CD14-positive monocyte (primary cell): ENCODE measurements at regions not wholly inside any gene's neighbourhood (a gene's known extent, or its start where the extent isn't known, plus 50 kb on each side); places are given as distances from the start of the nearest gene placed in this dataset.
A peak's percentile ranks its signal among the peaks of the same experiment; 100 is the strongest.
"Not testable (repeated sequence)": the region's sequence is repeated elsewhere in the genome, so short reads cannot be mapped to it uniquely, and the experiment has no call there.

Experiments used
- DNase-seq, 3 donors: peaks; one replicate each; pipeline ENCODE4 v3.0.0-alpha.2; 2011 to 2022
- H2AFZ ChIP-seq: 2 replicates; pipeline ENCODE4 v1.6.0; 2012; ENCODE audit warnings: mild to moderate bottlenecking, low read depth, low read length, inconsistent platforms; ENCODE audit not compliant: insufficient read depth, poor library complexity, severe bottlenecking
- H3K27ac ChIP-seq, 2 donors: 1 replicate in 1 of 2; 2 replicates in 1 of 2; pipeline ENCODE4 v1.5.1; 2012 to 2013; ENCODE audit warnings: low read length in 2 of 2, control low read depth in 1 of 2, inconsistent platforms in 1 of 2, low read depth in 1 of 2, mild to moderate bottlenecking in 1 of 2
- H3K27me3 ChIP-seq, 2 donors: one replicate each; pipeline versions ENCODE4 v1.6.0 to v1.6.1; 2011 to 2013; ENCODE audit warnings: low read length in 2 of 2; ENCODE audit not compliant: control insufficient read depth in 2 of 2, insufficient read depth in 2 of 2
- H3K36me3 ChIP-seq, 2 donors: replicated peaks in 1 of 2; 1 replicate in 1 of 2; 2 replicates in 1 of 2; pipeline versions ENCODE4 v1.5.1 to v1.6.1; 2012 to 2013; ENCODE audit warnings: low read length in 2 of 2, control low read depth in 1 of 2, inconsistent platforms in 1 of 2, mild to moderate bottlenecking in 1 of 2; ENCODE audit not compliant: insufficient read depth in 2 of 2, control insufficient read depth in 1 of 2
- H3K4me1 ChIP-seq, 2 donors: 1 replicate in 1 of 2; 2 replicates in 1 of 2; pipeline versions ENCODE4 v1.5.1 to v1.6.1; 2012 to 2013; ENCODE audit warnings: low read length in 2 of 2, control low read depth in 1 of 2, inconsistent platforms in 1 of 2, mild to moderate bottlenecking in 1 of 2, moderate library complexity in 1 of 2; ENCODE audit not compliant: insufficient read depth in 2 of 2, control insufficient read depth in 1 of 2
- H3K4me2 ChIP-seq: replicated peaks from 2 replicates; pipeline ENCODE3; 2012; ENCODE audit warnings: low read length, moderate library complexity, mild to moderate bottlenecking; ENCODE audit not compliant: poor library complexity, severe bottlenecking; ENCODE audit errors: extremely low read depth
- H3K4me3 ChIP-seq, 3 experiments: fragments of 200-600 bp in 1 of 3; sonication (generic) in 1 of 3; replicated peaks in 1 of 3; 1 replicate in 2 of 3; 2 replicates in 1 of 3; pipeline ENCODE4 v1.5.1; 2011 to 2013; ENCODE audit warnings: low read length in 3 of 3, mild to moderate bottlenecking in 3 of 3, control low read depth in 2 of 3, low read depth in 2 of 3, inconsistent platforms in 1 of 3, moderate library complexity in 1 of 3
- H3K79me2 ChIP-seq: 2 replicates; pipeline ENCODE4 v1.6.0; 2012; ENCODE audit warnings: mild to moderate bottlenecking, control low read depth, inconsistent platforms, low read length, moderate library complexity; ENCODE audit not compliant: insufficient read depth
- H3K9ac ChIP-seq: 2 replicates; pipeline ENCODE4 v1.6.0; 2017; ENCODE audit warnings: low read length, mild to moderate bottlenecking; ENCODE audit not compliant: insufficient read depth, poor library complexity, severe bottlenecking
- H3K9me3 ChIP-seq, 2 donors: replicated peaks in 1 of 2; 1 replicate in 1 of 2; 2 replicates in 1 of 2; pipeline versions ENCODE4 v1.5.1 to v1.6.1; 2012 to 2013; ENCODE audit warnings: low read length in 2 of 2, control low read depth in 1 of 2; ENCODE audit not compliant: control insufficient read depth in 1 of 2, insufficient read depth in 1 of 2
- H4K20me1 ChIP-seq: 2 replicates; pipeline ENCODE4 v1.6.0; 2012; ENCODE audit warnings: mild to moderate bottlenecking, low read length, control low read depth, moderate library complexity; ENCODE audit not compliant: insufficient read depth
- H3K27ac Mint-ChIP-seq, 7 donors: one replicate each; pipeline ENCODE4 v1.8.0; 2020; ENCODE audit warnings: mild to moderate bottlenecking in 7 of 7, mixed read lengths in 7 of 7, moderate library complexity in 6 of 7, inconsistent platforms in 2 of 7
- H3K27me3 Mint-ChIP-seq, 3 donors: one replicate each; pipeline ENCODE4 v1.8.0; 2021 to 2022; ENCODE audit warnings: low read depth in 3 of 3, mild to moderate bottlenecking in 3 of 3, mixed read lengths in 3 of 3, moderate library complexity in 3 of 3, inconsistent platforms in 1 of 3
- H3K36me3 Mint-ChIP-seq, 2 donors: one replicate each; pipeline ENCODE4 v1.8.0; 2020; ENCODE audit warnings: mixed read lengths in 2 of 2, inconsistent platforms in 1 of 2, mild to moderate bottlenecking in 1 of 2
- H3K4me1 Mint-ChIP-seq: one replicate; pipeline ENCODE4 v1.8.0; 2020; ENCODE audit warnings: mild to moderate bottlenecking, mixed read lengths
- H3K4me3 Mint-ChIP-seq, 2 donors: one replicate each; pipeline ENCODE4 v1.8.0; 2020; ENCODE audit warnings: mild to moderate bottlenecking in 2 of 2, mixed read lengths in 2 of 2, moderate library complexity in 1 of 2
- H3K9me3 Mint-ChIP-seq, 7 donors: one replicate each; pipeline ENCODE4 v1.8.0; 2020 to 2022; ENCODE audit warnings: mixed read lengths in 7 of 7, mild to moderate bottlenecking in 6 of 7, moderate library complexity in 6 of 7, inconsistent platforms in 2 of 7
- WGBS: methylation state at CpG from one replicate; pipeline ENCODE4 v1.1.5; 2013; ENCODE audit warnings: missing lambda C conversion rate; ENCODE audit not compliant: insufficient coverage; 5-methylcytosine and 5-hydroxymethylcytosine counted together
- intact Hi-C, 2 donors: fragments of 100-400 bp; cut with micrococcal nuclease; formaldehyde crosslinking; loops; one replicate each; pipeline versions ENCODE4 v1.15.0 to v1.15.1; 2023

DNA sequence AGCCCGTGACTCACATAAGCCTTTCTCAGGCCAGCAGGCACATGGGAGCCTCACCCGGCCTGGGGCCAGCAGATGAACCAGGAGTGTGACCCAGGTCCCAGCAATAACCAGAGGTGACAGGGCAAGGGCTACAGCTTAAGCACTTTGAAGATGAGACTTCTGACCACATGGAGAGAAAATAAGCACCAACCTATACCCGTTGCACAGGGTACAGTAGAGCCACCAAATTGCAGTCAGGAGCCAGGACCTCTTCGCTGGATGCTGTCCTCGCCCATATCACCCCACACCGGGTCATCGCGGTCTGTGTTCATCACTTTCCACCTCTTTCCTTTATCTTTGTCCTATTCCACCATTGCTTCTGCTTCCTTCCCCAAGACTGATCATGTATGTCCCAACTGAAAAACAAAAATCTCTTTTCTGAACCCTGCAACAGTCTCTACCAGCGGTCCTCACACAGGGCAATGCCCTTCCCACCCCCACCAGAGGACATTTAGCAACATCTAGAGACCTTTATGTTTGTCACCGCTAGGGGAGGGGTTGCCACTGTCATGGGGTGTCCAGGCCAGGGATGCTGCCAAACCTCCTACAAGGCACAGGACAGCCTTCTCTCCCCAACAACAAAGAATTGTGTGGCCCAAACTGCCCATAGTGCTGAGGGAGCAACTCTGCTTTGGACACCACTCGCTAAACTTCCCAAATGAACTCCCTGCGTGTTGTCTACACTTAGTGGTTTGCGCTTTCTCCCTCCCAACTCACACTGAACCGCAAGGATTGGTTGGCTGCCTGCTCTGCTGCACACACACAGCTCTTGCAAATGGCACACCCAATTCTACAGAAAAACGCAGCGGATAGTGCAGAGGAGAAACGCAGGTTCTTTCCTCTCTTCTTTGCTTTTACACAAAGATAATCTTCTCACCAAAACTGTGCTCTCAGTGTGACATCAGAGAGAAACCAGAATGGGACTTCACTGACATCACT is 219.4 kb upstream of the FRG1 start:
- H3K36me3 Mint-ChIP-seq, H3K27me3 Mint-ChIP-seq, H3K4me3 Mint-ChIP-seq, H3K9ac ChIP-seq, H3K36me3 ChIP-seq, H3K79me2 ChIP-seq, H4K20me1 ChIP-seq, H3K27ac ChIP-seq, H3K4me2 ChIP-seq, H3K4me1 ChIP-seq, H3K27me3 ChIP-seq, DNase-seq, H3K4me1 Mint-ChIP-seq, intact Hi-C loops, H3K4me3 ChIP-seq, H3K9me3 ChIP-seq, H2AFZ ChIP-seq: not testable (repeated sequence)
- peak overlapping the region in 1 of 7 donors; percentile 40 for H3K27ac Mint-ChIP-seq
- 90% methylated on average over 15 of the region's 17 CpGs for WGBS
- H3K9me3 Mint-ChIP-seq: peaks cover 6 to 11% (median 9%) of the 10 kb centered on the region in 7 donors

DNA sequence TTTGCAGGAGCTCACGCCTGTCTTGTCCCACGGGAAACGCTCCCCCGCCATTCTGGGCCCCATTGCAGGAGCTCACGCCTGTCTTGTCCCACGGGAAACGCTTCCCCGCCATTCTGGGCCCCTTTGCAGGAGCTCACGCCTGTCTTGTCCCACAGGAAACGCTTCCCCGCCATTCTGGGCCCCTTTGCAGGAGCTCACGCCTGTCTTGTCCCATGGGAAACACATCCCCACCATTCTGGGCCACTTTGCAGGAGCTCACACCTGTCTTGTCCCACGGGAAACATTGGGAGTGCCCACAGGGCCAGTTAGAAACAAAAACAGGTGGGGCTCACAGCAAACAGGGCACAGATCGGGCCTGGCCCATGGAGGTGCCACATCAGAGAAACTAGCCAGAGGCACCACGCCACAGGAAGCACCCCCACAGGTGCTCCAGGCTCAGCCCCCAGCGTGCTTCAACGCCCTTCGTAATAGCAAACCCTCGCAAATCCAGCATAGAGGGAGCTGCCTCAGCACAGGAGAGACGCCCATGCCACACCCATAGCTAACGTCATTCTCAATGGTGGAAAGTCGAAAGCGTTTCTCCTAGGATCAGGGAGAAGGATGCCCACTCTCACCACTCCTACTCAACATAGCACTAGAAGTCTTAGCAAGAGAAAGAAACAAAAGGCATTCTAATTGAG is 218.2 kb upstream of the FRG1 start:
- DNase-seq, H3K4me1 ChIP-seq, H3K9ac ChIP-seq, H3K27me3 Mint-ChIP-seq, H3K79me2 ChIP-seq, H3K27ac Mint-ChIP-seq, H3K4me3 ChIP-seq, H3K4me1 Mint-ChIP-seq, H2AFZ ChIP-seq, intact Hi-C loops, H3K4me2 ChIP-seq, H3K27me3 ChIP-seq, H4K20me1 ChIP-seq, H3K27ac ChIP-seq, H3K36me3 Mint-ChIP-seq, H3K9me3 ChIP-seq, H3K4me3 Mint-ChIP-seq, H3K36me3 ChIP-seq: not testable (repeated sequence)
- 76% methylated on average over 6 of the region's 23 CpGs for WGBS
- H3K9me3 Mint-ChIP-seq: peaks cover 6 to 11% (median 9%) of the 10 kb centered on the region in 7 donors

DNA sequence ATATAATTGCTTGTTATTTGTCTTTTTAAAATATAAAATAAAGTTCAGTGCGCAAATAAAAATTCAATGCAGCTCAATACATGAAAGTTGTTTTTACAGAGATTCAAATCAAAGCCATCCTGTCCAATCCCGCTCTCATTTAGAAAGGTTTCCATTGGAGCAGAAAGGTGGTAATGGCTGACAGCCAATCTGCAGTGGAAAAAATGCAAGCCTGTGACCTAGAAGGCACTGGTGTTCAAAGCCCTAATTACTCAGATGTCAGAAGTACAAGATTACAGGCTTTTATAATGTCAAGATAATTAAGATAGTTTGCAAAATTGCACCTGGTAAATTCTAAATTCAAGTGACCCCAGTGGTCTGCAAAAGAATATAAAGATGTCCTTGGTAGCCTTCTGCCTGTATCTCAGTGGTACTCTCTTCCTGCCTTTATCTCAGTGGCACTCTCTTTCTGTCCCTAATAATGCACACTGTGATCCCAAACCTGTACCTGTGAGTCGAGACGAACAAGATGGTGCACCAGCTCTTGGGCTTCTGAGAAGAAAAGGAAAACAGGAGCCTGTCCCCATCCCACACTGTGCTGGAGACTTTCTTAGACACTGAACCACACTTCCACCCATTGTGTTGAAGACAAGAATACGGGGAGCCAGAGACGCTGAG is 212.6 kb upstream of the FRG1 start:
- H3K27ac Mint-ChIP-seq, H3K4me2 ChIP-seq, intact Hi-C loops, H4K20me1 ChIP-seq, H3K36me3 Mint-ChIP-seq, H3K27ac ChIP-seq, H3K4me1 Mint-ChIP-seq, H2AFZ ChIP-seq, H3K79me2 ChIP-seq, H3K9me3 ChIP-seq, H3K4me1 ChIP-seq, H3K4me3 ChIP-seq, H3K9me3 Mint-ChIP-seq, H3K27me3 ChIP-seq, H3K4me3 Mint-ChIP-seq, H3K27me3 Mint-ChIP-seq, H3K9ac ChIP-seq, DNase-seq, H3K36me3 ChIP-seq: not testable (repeated sequence)
- 90% methylated on average over 2 of the region's 6 CpGs for WGBS

DNA sequence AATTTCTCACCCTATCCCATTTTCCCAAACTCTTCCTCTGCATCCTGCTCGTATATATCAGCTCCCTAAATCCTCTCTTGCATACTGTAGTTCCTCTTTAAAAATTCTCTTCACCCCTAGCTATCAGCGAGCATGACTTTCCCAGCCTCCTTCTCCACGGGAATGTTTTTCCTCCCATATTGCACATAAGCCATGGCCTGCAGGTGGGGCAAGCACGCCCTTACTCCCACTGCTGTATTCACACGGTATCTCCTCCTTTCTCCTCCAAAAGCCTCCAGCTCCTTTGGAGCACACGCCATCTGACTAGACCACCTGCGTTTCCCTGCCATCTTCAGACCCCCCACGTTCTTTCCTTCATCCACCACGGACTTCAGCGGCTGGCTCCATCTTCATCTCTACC is 208.7 kb upstream of the FRG1 start:
- H3K36me3 Mint-ChIP-seq, H3K4me1 ChIP-seq, DNase-seq, H3K79me2 ChIP-seq, H3K9me3 ChIP-seq, H3K4me2 ChIP-seq, H4K20me1 ChIP-seq, H3K4me3 ChIP-seq, H3K9ac ChIP-seq, H2AFZ ChIP-seq, H3K27me3 Mint-ChIP-seq, H3K4me1 Mint-ChIP-seq, H3K27me3 ChIP-seq, intact Hi-C loops, H3K4me3 Mint-ChIP-seq, H3K36me3 ChIP-seq, H3K27ac ChIP-seq: not testable (repeated sequence)
- H3K9me3 Mint-ChIP-seq: peaks cover 3 to 14% (median 5%) of the 10 kb centered on the region in 7 donors
- peak overlapping the region in 1 of 7 donors; percentile 21 for H3K27ac Mint-ChIP-seq
- WGBS: 95% methylated on average over 10 of the region's 10 CpGs
